Left lobe of liver (tissue), 2 donors: ENCODE measurements at regions not wholly inside any gene's neighbourhood (a gene's known extent, or its start where the extent isn't known, plus 50 kb on each side); places are given as distances from the start of the nearest gene placed in this dataset.

Experiments
- ATAC-seq: fragments of 200-7000 bp; cut with Tn5 transposase; one replicate; pipeline ENCODE4 v1.9.1; 2020; ENCODE audit warnings: mild to moderate bottlenecking, moderate library complexity
- DNase-seq: peaks from one replicate; pipeline ENCODE4 v3.0.0-alpha.2; 2020; ENCODE audit warnings: low spot score
- donor health status: DM: no; HTN: no; CAD: no; lungs with moderate emphysema.
- donor health status: DM: no; HTN: yes; CAD: no.

DNA sequence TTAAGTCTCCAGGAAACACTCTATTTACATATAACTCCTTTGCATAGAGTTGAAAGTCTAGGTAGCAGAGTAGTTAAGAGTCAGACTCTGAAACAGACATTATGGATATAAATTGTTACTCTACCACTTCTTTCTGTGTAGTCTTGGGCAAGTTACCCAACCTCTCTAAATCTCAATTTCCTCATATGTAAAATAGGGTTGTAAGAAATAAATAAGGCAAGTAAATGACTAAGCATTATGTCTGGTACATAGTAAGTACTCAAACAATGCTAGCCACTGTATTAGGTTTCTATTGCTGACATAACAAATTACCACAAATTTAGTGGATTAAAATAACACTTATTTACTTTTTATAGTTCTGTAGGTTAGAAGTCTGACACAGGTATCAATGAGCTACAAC, 394.1 kb downstream of the PRDM5 start:
- no peak for ATAC-seq
- no peak for DNase-seq

DNA sequence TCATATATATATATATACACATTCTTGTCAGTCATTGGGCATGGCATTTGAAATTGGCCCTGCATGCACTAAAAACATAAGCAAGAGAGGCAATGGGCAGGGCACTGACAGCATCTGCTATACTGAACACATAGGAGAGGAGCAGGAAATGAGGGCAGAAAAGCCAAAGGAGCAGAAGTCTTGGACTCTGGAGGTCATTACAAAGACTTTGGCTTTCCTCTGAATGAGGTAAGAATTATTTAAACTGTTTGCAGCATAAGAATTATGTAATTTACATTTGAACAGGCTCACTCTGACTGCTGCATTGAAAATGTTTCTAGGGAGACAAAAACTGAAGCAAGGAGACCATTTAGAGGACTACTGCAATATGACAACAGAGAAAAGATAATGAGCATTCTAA, 396.5 kb downstream of the PRDM5 start:
- ATAC-seq (no peak), DNase-seq (no peak)

DNA sequence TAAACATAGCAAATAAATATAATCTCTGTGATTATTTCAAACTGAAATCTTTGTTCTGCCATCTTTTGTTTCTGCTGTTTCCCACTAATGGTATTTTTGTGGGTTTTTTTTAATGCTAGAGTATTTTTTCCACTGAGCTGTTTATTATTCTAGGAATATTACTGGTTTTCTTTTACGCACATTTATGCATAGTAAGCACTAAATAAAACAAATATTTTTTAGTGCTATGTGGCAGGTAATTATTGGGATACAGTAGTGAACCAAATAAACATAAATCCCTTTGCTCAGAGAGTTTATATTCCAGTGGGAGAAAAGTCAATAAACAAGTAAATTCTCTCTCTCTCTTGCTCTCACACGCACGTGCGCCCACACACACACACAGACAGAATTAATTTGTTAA, 397.4 kb downstream of the PRDM5 start:
- no peak for DNase-seq
- ATAC-seq, result no peak

DNA sequence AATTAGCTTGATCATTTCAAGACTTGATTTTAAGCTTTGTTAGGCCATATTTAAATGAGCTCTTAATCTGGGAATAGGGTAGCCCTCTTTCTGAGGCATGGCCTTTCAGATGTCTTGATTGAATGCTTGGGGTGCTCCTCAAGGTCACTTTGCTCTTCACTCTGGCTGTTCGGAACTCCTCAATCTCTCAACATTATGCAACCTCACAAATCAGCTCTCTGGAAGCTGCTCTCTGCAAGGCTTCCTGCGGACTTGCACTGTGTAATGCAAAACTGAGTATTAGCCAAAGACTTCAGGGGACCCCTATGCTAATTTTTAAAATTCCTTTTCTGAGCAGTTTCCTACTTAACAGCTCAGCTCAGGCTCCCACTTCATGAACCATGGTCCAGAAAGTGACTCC, 398.3 kb downstream of the PRDM5 start:
- ATAC-seq, result no peak
- DNase-seq, result no peak

DNA sequence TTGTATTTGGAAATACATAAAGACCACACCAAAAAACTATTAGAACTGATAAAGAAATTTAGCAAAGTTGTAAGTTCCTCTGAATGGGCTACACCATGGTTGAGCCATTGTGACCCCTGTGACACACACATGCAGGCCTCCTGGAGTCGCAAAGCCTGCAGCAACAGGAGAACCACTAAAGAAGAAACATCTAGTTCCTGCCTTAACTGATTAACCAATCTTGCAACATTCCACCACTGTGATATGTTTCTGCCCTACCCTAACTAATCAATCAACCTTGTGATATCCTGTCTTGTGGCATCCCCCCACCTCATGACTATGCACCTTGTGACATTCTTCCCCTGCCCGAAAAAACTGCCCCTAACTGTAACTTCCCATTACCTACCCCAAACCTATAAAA, 401.8 kb downstream of the PRDM5 start:
- no peak for ATAC-seq
- no peak for DNase-seq

DNA sequence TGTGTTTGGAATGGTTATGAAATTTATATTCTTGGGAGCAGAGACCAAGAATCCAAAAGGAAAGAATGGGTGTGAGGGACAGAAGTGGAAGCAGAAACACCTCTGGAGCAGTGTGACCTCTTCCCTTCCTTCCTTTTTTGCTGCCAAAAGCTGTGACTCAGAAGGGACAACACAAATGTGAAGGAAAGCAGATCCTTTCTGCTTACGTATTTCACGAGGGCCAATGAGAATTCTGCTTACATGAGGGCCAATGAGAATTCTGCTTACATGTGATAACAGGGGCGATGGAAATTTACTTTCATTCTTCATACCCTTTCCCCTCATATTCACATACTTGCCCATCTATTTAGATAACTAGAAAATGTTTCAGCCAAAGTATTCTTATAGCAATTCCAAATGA, 404.6 kb downstream of the PRDM5 start:
- ATAC-seq (peak; percentile 88), DNase-seq (peak; percentile 48)

DNA sequence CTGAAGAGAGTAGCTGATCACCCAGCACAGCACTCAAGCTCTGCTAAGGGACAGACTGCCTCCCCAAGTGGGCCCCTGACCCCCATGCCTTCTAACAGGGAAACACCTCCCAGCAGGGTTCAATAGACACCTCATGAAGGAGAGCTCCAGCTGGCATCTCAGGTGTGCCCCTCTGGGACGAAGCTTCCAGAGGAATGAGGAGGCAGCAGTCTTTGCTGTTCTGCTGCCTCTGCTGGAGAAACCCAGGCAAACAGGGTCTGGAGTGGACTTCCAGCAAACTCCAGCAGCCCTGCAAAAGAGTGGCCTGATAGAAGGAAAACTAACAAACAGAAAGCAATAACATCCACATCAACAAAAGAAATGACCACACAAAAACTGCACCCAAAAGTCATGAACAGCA, 412.8 kb downstream of the PRDM5 start:
- DNase-seq, result no peak
- no peak for ATAC-seq

DNA sequence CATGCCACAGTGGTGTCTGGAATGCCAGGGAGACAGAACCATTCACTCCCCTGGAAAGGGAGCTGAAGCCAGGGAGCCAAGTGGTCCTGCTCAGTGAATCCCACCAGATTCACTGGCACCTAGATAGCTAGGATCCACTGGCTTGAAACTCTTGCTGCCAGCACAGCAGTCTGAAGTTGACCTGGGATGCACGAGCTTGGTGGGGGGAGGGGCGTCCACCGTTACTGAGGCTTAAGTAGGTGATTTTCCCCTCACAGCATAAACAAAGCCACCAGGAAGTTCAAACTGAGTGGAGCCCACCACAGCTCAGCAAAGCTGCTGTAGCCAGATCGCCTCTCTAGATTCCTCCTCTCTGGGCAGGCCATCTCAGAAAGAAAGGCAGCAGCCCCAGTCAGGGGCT, 413.3 kb downstream of the PRDM5 start:
- ATAC-seq, result no peak
- no peak for DNase-seq

DNA sequence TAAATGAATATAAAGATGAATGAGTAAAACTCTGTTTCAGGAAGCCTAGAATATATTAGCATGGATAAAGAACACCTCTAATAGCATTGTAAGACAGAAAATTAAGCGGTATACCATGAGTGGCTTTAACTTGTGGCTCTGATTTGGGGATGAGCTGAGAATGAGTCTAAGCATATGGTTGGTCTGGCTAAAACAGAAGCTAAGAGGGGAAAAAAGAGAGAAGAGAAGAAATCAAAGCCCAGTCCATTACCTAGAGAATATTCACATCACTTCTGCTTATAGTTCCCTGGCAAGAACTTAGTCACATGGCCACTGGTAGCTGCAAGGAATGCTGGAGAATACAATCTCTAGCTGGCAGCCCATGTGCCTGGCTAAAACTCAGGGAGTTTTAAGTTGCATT, 414.5 kb downstream of the PRDM5 start:
- DNase-seq (no peak), ATAC-seq (no peak)

DNA sequence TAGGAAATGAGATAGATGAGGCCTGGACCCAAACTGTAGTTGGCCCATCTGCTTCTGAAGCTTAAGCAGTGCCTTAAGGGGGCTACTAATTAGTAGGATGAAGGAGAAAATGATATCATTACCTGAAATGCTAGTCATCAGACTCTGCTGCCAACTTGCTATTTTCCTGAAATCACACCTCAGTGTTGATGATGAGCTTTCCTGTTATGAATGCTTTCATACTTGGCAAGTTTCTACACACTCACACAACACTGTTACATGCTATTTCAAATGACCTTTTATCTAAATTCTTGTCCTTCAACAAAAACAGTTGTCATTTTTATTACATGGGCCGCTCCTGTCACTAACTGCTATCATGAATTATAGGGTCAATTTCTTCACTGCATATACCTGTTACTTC, 416.0 kb downstream of the PRDM5 start:
- no peak for ATAC-seq

DNA sequence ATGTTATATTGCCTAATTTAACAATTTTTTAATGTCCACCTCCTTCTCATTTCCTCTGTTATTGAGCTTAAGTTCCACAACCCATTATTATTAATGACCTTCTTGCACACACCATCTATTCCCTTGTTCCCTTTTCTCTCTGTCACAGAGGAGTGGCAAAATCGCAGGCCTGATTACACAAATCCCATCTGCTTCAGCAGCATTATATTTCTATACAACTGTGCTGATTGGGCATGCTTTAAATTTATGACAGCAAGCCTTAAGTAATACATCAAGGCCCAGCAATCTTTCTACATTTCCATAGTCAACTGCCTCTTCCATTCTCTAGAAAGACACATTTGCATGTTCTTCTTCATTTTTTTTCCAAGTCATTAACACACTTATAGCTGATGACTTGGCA, 423.8 kb downstream of the PRDM5 start:
- DNase-seq (no peak), ATAC-seq (no peak)

More for the DNA sequence above, 416.0 kb downstream of the PRDM5 start:
- DNase-seq, result no peak

DNA sequence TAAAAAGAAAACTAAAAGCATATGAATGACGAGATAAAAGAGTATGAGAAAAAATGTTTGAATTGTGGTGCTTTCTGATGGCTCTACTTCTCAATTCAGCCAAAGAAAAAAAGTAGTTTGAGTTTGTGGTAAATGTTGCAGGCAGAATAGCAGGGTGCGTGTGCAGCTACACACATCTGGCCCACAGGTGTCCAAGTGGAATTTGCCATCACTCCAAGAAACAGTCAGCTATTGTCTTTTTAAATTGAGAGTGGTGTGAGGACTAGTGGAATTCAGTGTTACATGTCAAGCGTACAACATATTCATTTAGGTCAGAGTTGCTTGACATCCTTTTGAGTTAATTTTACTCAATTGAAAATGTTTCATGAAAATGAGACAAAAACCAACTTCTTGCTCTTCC, 424.8 kb upstream of the MAD2L1 start:
- ATAC-seq, result no peak

DNA sequence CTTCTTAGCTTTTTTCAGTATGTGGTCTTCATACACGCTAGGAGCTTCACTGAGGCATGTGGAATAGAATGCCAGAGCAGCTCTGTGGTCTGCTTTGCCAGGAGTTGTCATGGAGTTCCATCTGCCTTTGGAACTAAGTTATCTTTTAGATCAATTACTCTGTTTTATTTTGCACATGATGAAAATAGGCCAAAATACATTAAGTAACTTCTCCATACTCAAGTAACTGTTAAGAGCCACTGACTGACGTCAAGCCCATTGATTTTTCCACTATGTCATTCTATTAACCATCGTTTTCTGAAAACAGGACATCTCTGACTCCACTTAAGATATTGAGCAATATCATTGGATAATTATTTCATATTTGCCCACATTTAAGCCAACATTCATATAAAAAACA, 415.1 kb upstream of the MAD2L1 start:
- no peak for DNase-seq
- no peak for ATAC-seq

More for the DNA sequence above, 424.8 kb upstream of the MAD2L1 start:
- DNase-seq, result no peak

DNA sequence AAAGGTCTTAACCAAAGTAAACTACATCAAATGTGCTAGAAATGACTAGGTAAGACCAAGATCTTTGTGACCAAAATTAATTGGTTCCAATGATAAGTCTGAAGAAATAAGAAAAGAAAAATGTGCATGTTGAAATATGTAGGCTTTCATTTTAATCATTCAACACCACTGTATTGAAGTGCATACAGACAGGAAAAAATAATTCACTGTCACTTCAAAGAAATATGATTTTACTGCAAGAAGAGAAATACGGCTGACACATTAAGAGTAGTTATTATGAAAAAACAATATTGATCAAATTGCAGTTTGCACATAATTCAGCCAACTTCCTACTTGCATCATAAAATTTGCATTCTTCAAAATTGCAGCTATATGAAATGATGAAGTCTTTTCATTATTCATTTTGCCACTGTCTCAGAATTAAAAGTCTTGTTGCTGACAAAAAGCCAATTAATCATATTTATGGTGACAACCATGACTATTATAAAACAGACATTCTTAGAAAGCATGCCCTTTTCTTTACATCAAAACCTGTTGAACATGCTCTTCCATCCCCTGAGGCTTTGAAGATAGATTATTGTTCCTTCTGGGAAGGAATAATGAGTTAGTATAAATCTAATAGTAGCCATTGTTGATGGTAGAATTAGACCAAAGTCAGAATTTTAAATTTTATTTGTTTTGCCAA, 405.9 kb upstream of the MAD2L1 start:
- DNase-seq (no peak), ATAC-seq (no peak)

DNA sequence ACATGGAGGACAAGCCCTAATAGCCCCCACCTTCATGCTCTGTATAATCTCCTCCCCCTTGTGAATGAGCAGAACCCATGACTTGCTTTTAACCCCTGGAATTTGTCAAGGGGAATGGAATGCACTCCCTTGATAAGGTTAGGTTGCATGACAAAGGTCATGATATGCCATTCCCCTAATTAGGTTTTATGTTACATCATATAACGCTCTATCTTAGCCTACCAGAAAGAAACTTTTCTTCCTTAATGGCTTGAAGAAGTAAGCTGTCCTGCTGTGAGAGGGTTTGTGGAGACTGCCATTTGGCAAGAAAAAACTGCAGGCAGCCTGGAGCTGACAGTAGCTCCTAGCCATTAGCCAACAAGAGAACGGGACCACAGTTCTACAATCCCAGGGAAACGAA, 399.8 kb upstream of the MAD2L1 start:
- ATAC-seq (no peak), DNase-seq (no peak)

DNA sequence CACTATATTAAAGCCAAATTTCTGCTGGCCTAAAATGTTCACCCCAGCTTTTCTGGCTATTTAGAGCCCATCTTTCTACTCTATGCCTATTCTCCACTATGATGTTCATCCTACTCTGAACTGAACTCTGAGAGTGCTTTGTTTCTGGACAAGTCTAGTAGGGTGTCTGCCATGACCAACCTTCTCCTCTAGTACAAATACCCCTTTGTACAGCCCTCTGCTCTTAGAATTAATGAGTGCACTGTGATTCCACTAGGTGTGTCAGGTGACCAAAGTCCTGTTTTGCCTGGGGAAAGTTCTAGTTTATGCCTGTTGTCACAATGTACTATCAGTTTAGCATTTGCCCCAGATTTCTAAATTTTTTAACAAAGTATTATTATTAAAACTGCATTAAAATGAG, 388.1 kb upstream of the MAD2L1 start:
- DNase-seq (no peak), ATAC-seq (no peak)

DNA sequence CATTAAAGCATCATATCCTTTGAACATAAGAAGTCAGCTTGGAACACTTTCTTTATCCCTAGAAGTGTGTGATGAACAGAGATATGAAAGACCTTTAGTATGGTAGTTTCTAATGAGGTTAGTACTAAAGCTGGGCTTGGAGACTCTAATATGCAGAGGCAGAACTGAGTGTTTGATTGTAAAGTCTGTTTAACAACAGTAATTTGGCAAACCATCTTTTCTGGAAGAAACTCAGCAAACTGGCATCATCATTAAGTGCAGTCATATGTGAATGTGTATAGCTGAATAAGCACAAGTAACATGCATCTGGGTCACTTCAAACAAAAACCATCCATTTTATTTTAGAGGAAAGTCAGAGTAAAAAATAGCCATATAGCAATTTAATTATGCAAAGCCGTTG, 385.9 kb upstream of the MAD2L1 start:
- ATAC-seq (no peak), DNase-seq (no peak)

DNA sequence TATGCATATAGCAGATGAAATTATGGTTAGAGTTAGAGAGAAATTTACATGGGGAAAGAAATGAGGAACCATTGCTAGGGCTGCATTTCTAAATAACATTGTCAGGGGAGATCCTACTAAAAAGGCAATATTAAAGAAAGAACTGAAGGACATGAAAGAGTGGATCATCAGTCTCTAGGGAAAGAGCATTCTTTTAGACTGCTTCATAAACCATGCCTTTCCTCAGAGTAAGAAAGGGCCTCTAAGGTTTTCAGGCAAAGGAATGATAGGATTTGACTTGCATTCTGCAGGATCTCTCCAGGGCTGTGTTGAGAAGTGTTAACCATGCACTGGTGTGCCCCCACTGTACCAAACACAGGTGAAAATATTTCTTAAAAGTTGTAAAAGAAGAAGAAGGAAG, 385.4 kb upstream of the MAD2L1 start:
- ATAC-seq (no peak), DNase-seq (no peak)

DNA sequence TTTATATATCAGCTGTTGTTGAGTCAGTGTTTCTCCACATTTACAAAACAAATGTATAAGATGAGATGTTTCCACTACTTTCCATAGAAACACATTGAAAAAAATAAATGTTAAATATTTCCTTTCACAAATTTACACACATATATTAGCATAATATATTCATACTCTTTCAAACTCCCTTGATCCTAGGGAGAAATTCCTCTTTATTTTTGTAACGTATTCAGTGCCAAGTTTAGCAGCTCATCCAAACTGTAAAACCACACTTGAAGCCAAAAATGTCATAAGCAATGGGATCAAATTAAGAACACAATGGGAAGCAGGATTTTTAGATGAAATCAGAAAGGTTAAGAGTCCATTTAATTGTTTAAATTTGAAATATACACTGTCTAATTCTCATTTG, 381.1 kb upstream of the MAD2L1 start:
- ATAC-seq (no peak), DNase-seq (no peak)

DNA sequence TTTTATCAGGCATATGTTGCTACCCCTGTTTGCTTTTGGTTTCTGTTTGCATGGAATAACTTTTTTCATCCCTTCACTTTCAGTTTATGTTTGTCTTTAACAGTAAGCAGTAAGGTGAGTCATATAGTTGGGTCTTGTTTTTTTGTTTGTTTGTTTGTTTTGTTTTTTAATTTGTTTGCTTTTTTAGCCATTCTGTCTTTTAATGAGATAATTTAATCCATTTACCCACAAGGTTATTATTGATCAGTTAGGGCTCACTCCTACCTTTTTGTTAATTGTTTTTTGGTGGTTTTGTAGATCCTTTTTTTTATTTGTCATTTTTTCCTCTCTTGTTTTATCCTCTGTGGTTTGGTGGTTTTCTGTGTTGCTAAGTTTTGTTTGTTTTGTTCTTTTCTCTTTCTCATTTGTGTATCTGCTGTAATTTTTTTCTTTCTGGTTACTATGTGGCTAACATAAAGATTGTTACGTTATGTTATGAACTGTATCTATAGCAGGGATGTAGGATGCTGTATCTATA, 379.5 kb upstream of the MAD2L1 start:
- no peak for DNase-seq
- ATAC-seq, result no peak

DNA sequence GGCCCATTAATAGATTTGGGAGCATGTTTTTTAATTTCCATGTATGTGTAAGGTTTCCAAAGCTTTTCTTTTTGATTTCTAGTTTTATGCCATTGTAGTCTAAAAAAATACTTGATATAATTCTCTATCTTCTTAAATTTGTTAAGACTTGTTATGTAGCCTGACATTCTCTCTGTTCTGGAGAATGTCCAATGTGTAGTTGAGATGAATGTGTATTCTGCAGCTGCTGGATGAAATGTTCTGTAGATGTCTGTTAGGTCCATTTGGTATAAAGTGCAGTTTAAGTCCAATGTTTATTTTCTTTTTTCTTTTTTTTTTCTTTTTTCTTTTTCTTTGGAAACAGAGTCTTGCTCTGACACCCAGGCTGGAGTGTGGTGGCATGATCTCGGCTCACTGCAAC, 378.5 kb upstream of the MAD2L1 start:
- DNase-seq, result no peak
- ATAC-seq, result no peak

DNA sequence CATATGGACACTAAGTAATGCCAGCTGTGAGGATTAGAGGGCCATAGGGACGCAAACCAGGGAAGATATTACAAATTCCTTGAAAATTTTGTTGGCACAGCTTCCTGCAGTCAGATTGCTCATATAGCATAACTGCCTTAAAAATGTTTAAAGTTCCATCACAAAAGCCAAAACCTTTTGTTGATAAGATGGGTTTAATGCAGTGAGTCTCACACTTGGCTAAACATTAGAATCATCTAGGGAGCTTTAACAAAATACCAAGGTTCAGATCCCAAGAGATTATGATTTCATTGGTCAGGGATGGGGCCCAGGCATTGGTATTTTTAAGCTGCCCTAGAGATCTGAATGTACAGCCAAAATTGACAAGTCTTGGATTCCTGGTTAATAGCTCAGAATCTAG, 376.5 kb upstream of the MAD2L1 start:
- DNase-seq (no peak), ATAC-seq (no peak)

DNA sequence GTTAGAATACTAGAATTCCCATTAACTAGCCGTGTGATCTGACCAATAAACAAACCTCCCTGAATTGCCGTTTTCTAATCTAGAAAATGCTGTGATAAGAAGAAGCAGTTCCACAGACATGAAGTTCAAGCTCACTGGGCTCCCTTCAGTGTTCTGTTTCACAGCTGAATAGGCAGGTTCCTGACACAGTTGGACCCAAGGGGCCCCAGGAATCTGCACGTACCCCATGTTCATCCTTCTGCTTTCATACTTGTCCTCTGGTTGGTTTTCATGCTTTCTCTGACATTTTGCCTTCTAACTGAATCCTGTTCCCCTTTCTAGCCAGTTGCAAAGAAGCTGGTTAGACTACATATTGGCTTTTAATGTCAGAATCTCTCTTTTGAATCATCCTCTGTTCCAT, 374.1 kb upstream of the MAD2L1 start:
- DNase-seq (no peak), ATAC-seq (no peak)
